Omental fat pad (tissue), 3 donors: ENCODE measurements at regions not wholly inside any gene's neighbourhood (a gene's known extent, or its start where the extent isn't known, plus 50 kb on each side); places are given as distances from the start of the nearest gene placed in this dataset.

Experiments
- ATAC-seq: fragments of 150-250 bp; one replicate; pipeline ENCODE4 v1.9.1; 2016; ENCODE audit warnings: mild to moderate bottlenecking, moderate library complexity; ENCODE audit not compliant: low FRiP score
- DNase-seq: peaks from one replicate; pipeline ENCODE4 v3.0.0-alpha.2; 2019; ENCODE audit warnings: low spot score
- TF ChIP-seq, protein P1 (sequence below), 3 donors: fragments of 450-650 bp; IDR thresholded peaks; one replicate each; pipeline ENCODE4 v1.5.1; 2016 to 2017; ENCODE audit warnings: antibody characterized with exemption in 3 of 3, mild to moderate bottlenecking in 3 of 3, moderate library complexity in 2 of 3

DNA sequence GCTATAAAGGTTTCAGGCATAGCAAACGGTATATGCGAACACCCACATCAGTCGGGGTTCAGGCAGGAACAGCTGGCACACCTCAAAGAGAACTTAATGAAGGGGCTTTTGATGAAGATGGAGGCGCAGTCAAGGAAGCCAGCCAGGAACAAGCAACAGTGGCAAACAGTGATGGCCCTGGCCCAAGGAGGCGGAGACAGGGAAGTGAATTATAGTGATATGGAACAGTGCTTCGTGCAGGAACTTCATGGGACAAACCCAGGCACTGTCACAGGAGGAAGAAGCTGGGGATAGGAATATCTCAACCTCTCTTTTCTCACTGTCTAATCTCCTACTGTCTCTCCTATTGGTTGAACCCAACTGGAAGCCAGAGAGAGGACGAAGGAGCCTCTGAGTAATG is 328.3 kb downstream of the AACS start:
- no peak for ATAC-seq
- no peak for DNase-seq
- TF ChIP-seq, protein P1, sequence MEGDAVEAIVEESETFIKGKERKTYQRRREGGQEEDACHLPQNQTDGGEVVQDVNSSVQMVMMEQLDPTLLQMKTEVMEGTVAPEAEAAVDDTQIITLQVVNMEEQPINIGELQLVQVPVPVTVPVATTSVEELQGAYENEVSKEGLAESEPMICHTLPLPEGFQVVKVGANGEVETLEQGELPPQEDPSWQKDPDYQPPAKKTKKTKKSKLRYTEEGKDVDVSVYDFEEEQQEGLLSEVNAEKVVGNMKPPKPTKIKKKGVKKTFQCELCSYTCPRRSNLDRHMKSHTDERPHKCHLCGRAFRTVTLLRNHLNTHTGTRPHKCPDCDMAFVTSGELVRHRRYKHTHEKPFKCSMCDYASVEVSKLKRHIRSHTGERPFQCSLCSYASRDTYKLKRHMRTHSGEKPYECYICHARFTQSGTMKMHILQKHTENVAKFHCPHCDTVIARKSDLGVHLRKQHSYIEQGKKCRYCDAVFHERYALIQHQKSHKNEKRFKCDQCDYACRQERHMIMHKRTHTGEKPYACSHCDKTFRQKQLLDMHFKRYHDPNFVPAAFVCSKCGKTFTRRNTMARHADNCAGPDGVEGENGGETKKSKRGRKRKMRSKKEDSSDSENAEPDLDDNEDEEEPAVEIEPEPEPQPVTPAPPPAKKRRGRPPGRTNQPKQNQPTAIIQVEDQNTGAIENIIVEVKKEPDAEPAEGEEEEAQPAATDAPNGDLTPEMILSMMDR (IDR thresholded peaks at IDR 0.05), result no peak

DNA sequence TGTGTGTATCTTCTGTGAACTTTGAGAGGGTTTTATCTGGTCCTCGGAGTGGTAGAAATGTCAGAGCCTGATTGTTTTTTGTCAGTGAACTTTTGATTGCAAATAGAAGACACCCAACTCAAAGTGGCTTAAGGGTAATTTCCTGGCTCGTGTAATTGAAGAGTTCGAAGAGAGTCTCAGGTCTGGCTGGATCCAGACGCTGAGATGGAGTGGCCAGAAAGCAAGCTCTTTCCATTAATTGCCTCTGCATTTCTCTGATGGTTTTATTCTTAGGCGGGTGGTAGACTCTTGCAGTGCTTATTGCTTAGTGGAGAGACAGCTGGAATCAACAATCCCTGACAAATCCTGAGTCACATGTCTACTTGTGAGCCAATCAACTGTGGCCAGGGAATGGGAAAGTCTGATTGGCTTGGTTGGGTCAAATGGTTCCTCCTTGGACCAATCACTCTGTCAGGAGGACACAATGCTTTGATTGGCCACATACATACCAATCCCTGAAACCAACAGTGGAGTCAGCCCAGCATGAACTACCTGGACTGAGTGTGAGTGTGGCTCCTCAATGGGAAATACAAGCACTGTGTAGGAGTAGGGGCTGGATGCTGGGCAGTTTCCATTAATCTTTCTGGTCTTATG is 330.5 kb downstream of the AACS start:
- ATAC-seq, result no peak
- TF ChIP-seq, protein P1 (IDR thresholded peaks at IDR 0.05), result no peak
- DNase-seq, result no peak

DNA sequence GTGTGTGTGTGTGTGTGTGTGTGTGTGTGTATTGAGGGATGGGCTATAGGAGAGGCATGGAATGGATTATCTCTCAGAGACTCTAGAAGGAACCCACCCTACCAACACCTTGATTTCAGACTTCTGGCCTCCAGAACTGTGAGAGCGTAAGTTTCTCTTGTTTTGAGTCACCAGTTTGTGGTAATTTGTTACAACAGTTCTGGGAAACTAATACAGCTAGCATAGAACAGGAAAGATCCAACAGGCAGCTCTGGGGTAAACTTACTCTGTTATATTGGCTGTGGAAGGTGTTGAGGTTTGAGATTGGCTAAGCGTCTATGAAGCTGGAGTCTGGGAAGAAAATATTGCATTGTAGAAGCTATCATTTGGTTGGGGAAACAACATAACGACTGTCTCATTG is 334.3 kb downstream of the AACS start:
- TF ChIP-seq, protein P1 (IDR thresholded peaks at IDR 0.05), result no peak
- no peak for DNase-seq
- no peak for ATAC-seq

DNA sequence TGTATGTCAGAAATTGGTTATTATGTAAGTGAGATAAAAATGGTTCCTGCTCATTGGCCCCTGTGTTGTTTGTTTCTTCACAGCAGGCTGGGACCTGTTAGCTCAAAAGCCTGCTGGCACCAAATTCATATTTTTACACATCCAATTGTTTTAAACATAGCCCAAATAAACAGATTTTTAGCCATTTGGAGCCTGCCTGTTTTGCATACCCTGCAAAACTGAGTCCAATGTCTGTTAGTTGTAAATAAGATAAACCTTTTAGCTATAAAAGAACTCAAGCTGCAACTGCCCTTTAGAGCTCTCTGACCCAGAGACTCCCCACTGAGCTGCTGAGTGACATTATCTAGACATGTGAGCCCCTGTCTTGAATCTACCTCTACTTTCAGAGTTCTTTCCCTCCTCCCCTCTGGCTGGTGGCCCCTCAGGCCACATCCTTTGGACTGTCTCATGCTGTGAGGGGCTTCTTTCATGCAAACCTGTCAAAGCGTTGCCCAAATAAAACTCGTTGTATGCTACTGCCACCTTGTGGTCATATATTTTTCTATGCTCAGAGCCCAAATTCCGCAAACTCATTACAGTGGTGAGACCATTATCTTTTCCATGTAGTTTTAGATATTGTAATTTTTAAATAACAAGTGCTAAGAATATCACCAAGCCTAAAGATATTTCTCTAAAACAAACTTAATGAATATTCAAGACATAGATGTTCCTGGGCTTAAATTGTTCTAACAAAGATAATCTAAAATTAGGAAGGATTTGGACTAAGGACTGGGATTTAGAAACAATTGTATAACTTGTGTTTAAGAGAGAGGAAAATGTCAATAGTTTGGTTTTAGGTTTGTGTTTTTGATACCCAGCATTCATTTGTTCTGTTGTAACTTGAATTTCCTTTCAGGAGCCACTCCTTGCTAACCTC is 337.9 kb downstream of the AACS start:
- ATAC-seq, result no peak
- TF ChIP-seq, protein P1 (IDR thresholded peaks at IDR 0.05), result no peak
- DNase-seq, result no peak

DNA sequence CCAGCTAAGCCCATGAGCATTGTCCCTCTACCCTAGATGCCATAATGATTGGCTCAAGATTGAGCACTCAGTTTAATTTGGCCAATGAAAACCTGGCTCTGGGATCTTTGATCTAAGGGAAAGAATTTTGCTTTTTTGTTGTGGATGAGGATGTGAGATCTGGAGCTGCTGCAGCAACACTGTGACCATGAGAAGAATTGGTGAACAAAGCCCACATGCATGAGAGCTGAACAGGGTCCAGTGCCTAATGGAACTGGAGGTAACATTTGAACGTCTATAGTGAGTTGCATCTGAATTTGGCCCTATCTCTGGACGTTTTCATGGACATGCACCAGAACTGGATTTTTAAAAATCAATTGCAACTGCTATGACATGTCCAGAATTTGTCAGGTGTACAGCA is 338.6 kb downstream of the AACS start:
- TF ChIP-seq, protein P1 (IDR thresholded peaks at IDR 0.05), result no peak
- no peak for DNase-seq
- no peak for ATAC-seq

DNA sequence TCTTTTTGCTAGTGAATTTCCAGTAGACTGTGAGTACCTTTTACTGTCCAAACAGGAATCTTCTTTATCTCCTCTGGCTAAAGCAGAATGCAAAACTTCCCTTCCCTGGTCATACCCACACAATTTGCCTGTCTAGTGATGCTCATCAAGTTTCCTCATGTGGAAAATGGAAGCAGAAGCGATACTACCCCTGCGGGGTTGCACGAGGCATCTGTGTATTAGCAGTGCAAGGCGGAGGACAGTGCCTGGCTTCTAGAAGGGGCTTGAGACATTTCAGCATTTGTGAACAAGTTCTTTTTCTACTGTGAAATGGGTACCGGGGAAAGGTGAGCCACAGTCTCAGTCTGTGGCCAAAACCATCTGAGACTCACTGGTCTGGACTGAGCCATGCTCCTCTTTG is 340.9 kb downstream of the AACS start:
- TF ChIP-seq, protein P1 (IDR thresholded peaks at IDR 0.05), result no peak
- ATAC-seq (no peak), DNase-seq (no peak)

DNA sequence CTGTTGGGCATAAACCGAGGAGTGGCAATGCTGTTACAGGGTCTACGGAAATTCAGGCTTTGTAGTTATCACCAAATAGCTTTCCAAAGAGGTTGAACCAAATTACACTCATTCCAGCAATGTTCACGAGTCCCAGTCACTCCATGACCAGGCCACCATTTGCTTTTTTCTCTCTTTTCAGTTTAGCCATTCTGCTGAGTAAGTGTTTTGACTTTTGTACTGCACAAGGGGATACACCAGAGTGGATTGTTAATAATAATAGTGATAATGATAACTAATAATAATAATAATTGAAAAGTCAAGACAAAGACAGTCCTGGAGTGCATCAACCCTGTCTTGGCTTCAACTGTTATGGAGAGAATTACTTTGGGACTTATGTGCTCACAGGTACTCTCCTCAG is 343.5 kb downstream of the AACS start:
- DNase-seq (no peak), ATAC-seq (no peak)
- TF ChIP-seq, protein P1 (IDR thresholded peaks at IDR 0.05), result no peak
